SK-N-SH treated with all-trans-retinoic acid at 6 μM for 48 hours (cell line): ENCODE measurements at regions not wholly inside any gene's neighbourhood (a gene's known extent, or its start where the extent isn't known, plus 50 kb on each side); places are given as distances from the start of the nearest gene placed in this dataset.

Experiments used
- ATAC-seq: fragments of 200-7000 bp; cut with Tn5 transposase; 3 replicates; pipeline ENCODE4 v1.9.1; 2020; ENCODE audit warnings: mild to moderate bottlenecking, moderate library complexity
- BACH2 ChIP-seq: fragments of 250-450 bp; sonication (Bioruptor Pico); IDR thresholded peaks from 2 replicates; pipeline ENCODE4 v1.9.0; 2021; ENCODE audit warnings: mild to moderate bottlenecking, borderline replicate concordance
- CREB5 ChIP-seq: fragments of 250-450 bp; sonication (Bioruptor Pico); IDR thresholded peaks from 2 replicates; pipeline ENCODE4 v1.5.1; 2020; ENCODE audit warnings: low read depth, mild to moderate bottlenecking, moderate library complexity
- CSDC2 ChIP-seq: fragments of 250-450 bp; sonication (Bioruptor Pico); IDR thresholded peaks from 2 replicates; pipeline ENCODE4 v1.5.0; 2020; ENCODE audit warnings: mild to moderate bottlenecking, moderate library complexity
- CSRNP3 ChIP-seq: fragments of 250-450 bp; sonication (Bioruptor Pico); IDR thresholded peaks from 2 replicates; pipeline ENCODE4 v1.5.1; 2021; ENCODE audit warnings: mild to moderate bottlenecking, moderate library complexity
- ESRRG ChIP-seq: fragments of 250-450 bp; sonication (Bioruptor Pico); IDR thresholded peaks from 2 replicates; pipeline ENCODE4 v1.6.1; 2021; ENCODE audit warnings: mild to moderate bottlenecking
- GLIS3 ChIP-seq: fragments of 250-450 bp; sonication (Bioruptor Pico); IDR thresholded peaks from 2 replicates; pipeline ENCODE4 v1.5.0; 2020; ENCODE audit warnings: mild to moderate bottlenecking, moderate library complexity
- ISL1 ChIP-seq: fragments of 250-450 bp; sonication (Bioruptor Pico); IDR thresholded peaks from 2 replicates; pipeline ENCODE4 v2.1.2; 2022; ENCODE audit warnings: mild to moderate bottlenecking, moderate library complexity
- OSR1 ChIP-seq: fragments of 250-450 bp; sonication (Bioruptor Pico); IDR thresholded peaks from 2 replicates; pipeline ENCODE4 v1.8.0; 2022; ENCODE audit warnings: moderate library complexity, mild to moderate bottlenecking, inconsistent platforms
- PATZ1 ChIP-seq: fragments of 250-450 bp; sonication (Bioruptor Pico); IDR thresholded peaks from 2 replicates; pipeline ENCODE4 v1.8.0; 2020; ENCODE audit warnings: mild to moderate bottlenecking, moderate library complexity, borderline replicate concordance
- POU6F1 ChIP-seq: fragments of 250-450 bp; sonication (Bioruptor Pico); IDR thresholded peaks from 2 replicates; pipeline ENCODE4 v1.8.0; 2021; ENCODE audit warnings: low read depth, mild to moderate bottlenecking, moderate library complexity, borderline replicate concordance
- PPARA ChIP-seq: fragments of 250-450 bp; sonication (Bioruptor Pico); IDR thresholded peaks from 2 replicates; pipeline ENCODE4 v1.5.0; 2020; ENCODE audit warnings: mild to moderate bottlenecking, borderline replicate concordance
- SNAI2 ChIP-seq: fragments of 250-450 bp; sonication (Bioruptor Pico); IDR thresholded peaks from 2 replicates; pipeline ENCODE4 v1.5.0; 2020; ENCODE audit warnings: mild to moderate bottlenecking, moderate library complexity
- TCF4 ChIP-seq: fragments of 250-450 bp; sonication (Bioruptor Pico); IDR thresholded peaks from 2 replicates; pipeline ENCODE4 v1.8.0; 2021; ENCODE audit warnings: mild to moderate bottlenecking, moderate library complexity, borderline replicate concordance
- TSHZ2 ChIP-seq: fragments of 250-450 bp; sonication (Bioruptor Pico); IDR thresholded peaks from 2 replicates; pipeline ENCODE4 v1.5.0; 2020; ENCODE audit warnings: mild to moderate bottlenecking, moderate library complexity
- ZC3H10 ChIP-seq: fragments of 250-450 bp; sonication (Bioruptor Pico); IDR thresholded peaks from 2 replicates; pipeline ENCODE4 v1.5.1; 2021; ENCODE audit warnings: mild to moderate bottlenecking, moderate library complexity
- ZFP3 ChIP-seq: fragments of 250-450 bp; sonication (Bioruptor Pico); IDR thresholded peaks from 2 replicates; pipeline ENCODE4 v1.5.0; 2020; ENCODE audit warnings: mild to moderate bottlenecking, moderate library complexity
- ZFP30 ChIP-seq: fragments of 450-650 bp; formaldehyde crosslinking; IDR thresholded peaks from 2 replicates; pipeline ENCODE4 v1.5.0; 2022; ENCODE audit warnings: mild to moderate bottlenecking, moderate library complexity
- ZNF565 ChIP-seq: fragments of 450-650 bp; formaldehyde crosslinking; conservative IDR thresholded peaks from 2 replicates; pipeline ENCODE4 v1.5.0; 2020; ENCODE audit warnings: low read depth, mild to moderate bottlenecking, moderate library complexity
- ZNF70 ChIP-seq: fragments of 450-650 bp; formaldehyde crosslinking; IDR thresholded peaks from 2 replicates; pipeline ENCODE4 v1.5.0; 2020; ENCODE audit warnings: mild to moderate bottlenecking, moderate library complexity
- ZNF8 ChIP-seq: fragments of 450-650 bp; formaldehyde crosslinking; IDR thresholded peaks from 2 replicates; pipeline ENCODE4 v1.5.0; 2020; ENCODE audit warnings: mild to moderate bottlenecking, moderate library complexity

- ATAC-seq: no peak
- TF ChIP-seq ZFP3 (CRISPR knock-in tag) (no peak), ESRRG (CRISPR knock-in tag) (no peak), ZNF565 (CRISPR knock-in tag) (no peak), CSRNP3 (CRISPR knock-in tag) (no peak), OSR1 (CRISPR knock-in tag) (no peak), POU6F1 (CRISPR knock-in tag) (no peak), CSDC2 (CRISPR knock-in tag) (no peak), CREB5 (CRISPR knock-in tag) (no peak), SNAI2 (no peak)
These were observed 585.8 kb upstream of the CHAC2 start for GRCh38 chr2:53181759-53182158.

GRCh38 chr2:53177327-53177726 lies 590.3 kb upstream of the CHAC2 start:
- no peak for TF ChIP-seq ZFP3 (CRISPR knock-in tag)
- no peak for TF ChIP-seq GLIS3

GRCh38 chr2:53174539-53174938 lies 593.1 kb upstream of the CHAC2 start:
- ATAC-seq: no peak
- TF ChIP-seq TCF4 (CRISPR knock-in tag) (no peak), ZNF565 (CRISPR knock-in tag) (no peak)

More at GRCh38 chr2:53177327-53177726, 590.3 kb upstream of the CHAC2 start:
- no peak for ATAC-seq

GRCh38 chr2:53173698-53174455 lies 593.7 kb upstream of the CHAC2 start:
- TF ChIP-seq BACH2 (no peak), ZNF8 (CRISPR knock-in tag) (no peak), GLIS3 (no peak), POU6F1 (CRISPR knock-in tag) (no peak), TCF4 (CRISPR knock-in tag) (no peak), SNAI2 (no peak), ZC3H10 (no peak), PATZ1 (CRISPR knock-in tag) (no peak), OSR1 (CRISPR knock-in tag) (no peak), ZNF565 (CRISPR knock-in tag) (no peak), ISL1 (CRISPR knock-in tag) (no peak), ZFP30 (CRISPR knock-in tag) (no peak), ZFP3 (CRISPR knock-in tag) (no peak), ZNF70 (no peak)
- no peak for ATAC-seq

- no peak for ATAC-seq
- TF ChIP-seq BACH2: no peak
- no peak for TF ChIP-seq ISL1 (CRISPR knock-in tag)
- no peak for TF ChIP-seq ESRRG (CRISPR knock-in tag)
- no peak for TF ChIP-seq ZNF565 (CRISPR knock-in tag)
- TF ChIP-seq CSDC2 (CRISPR knock-in tag): no peak
- TF ChIP-seq TCF4 (CRISPR knock-in tag): no peak
- TF ChIP-seq CSRNP3 (CRISPR knock-in tag): no peak
- no peak for TF ChIP-seq ZC3H10
- no peak for TF ChIP-seq PPARA
- TF ChIP-seq GLIS3: no peak
- TF ChIP-seq TSHZ2: no peak
These were observed 594.5 kb upstream of the CHAC2 start for GRCh38 chr2:53173091-53173490.
